Esophagus muscularis mucosa (tissue), 4 donors: ENCODE measurements at regions not wholly inside any gene's neighbourhood (a gene's known extent, or its start where the extent isn't known, plus 50 kb on each side); places are given as distances from the start of the nearest gene placed in this dataset.

Experiments
- DNase-seq: peaks from one replicate; pipeline ENCODE4 v3.0.0-alpha.2; 2017; ENCODE audit errors: extremely low spot score
- H3K27ac ChIP-seq, 4 donors: fragments of 200-600 bp; sonication (generic); replicated peaks in 1 of 4; 1 replicate in 3 of 4; 2 replicates in 1 of 4; pipeline ENCODE4 v1.5.1; 2016 to 2019; ENCODE audit warnings: mild to moderate bottlenecking in 1 of 4
- H3K27me3 ChIP-seq, 4 donors: fragments of 200-600 bp; sonication (generic); one replicate each; pipeline versions ENCODE4 v1.5.1 to v1.6.0; 2016 to 2019
- H3K36me3 ChIP-seq, 4 donors: fragments of 200-600 bp; sonication (generic); one replicate each; pipeline ENCODE4 v1.5.1; 2016 to 2019
- H3K4me1 ChIP-seq, 4 donors: fragments of 200-600 bp; sonication (generic); one replicate each; pipeline ENCODE4 v1.5.1; 2016 to 2019
- H3K4me3 ChIP-seq, 4 donors: fragments of 200-600 bp; sonication (generic); 1 replicate in 2 of 4; 2 replicates in 2 of 4; pipeline ENCODE4 v1.5.1; 2016 to 2019; ENCODE audit warnings: mild to moderate bottlenecking in 4 of 4, moderate library complexity in 1 of 4
- H3K9me3 ChIP-seq, 4 donors: fragments of 200-600 bp; sonication (generic); 1 replicate in 3 of 4; 2 replicates in 1 of 4; pipeline ENCODE4 v1.5.1; 2016 to 2019
- EP300 ChIP-seq: sonication (generic); formaldehyde crosslinking; IDR thresholded peaks from one replicate; pipeline ENCODE4 v1.6.1; 2017; ENCODE audit warnings: antibody characterized with exemption
- POLR2A ChIP-seq: fragments of 450-650 bp; IDR thresholded peaks from one replicate; pipeline ENCODE4 v1.6.1; 2017; ENCODE audit warnings: antibody characterized with exemption, moderate library complexity, mild to moderate bottlenecking, low read depth
- POLR2AphosphoS5 ChIP-seq, 2 donors: sonication (generic); formaldehyde crosslinking; IDR thresholded peaks; one replicate each; pipeline ENCODE4 v1.6.1; 2017; ENCODE audit warnings: antibody characterized with exemption in 2 of 2
- WGBS: methylation state at CpG from one replicate; pipeline ENCODE4 v1.1.5; 2018; 5-methylcytosine and 5-hydroxymethylcytosine counted together
- intact Hi-C: fragments of 100-400 bp; cut with DNase I; formaldehyde crosslinking; loops from one replicate; pipeline ENCODE4 v1.15.1; 2023
- TF ChIP-seq, protein P1 (sequence below), 3 experiments: fragments of 200-600 bp in 2 of 3; fragments of 450-650 bp in 1 of 3; sonication (generic) in 2 of 3; IDR thresholded peaks; one replicate each; pipeline ENCODE4 v1.5.1; 2017 to 2019; ENCODE audit warnings: antibody characterized with exemption in 3 of 3, mild to moderate bottlenecking in 2 of 3, moderate library complexity in 1 of 3

DNA sequence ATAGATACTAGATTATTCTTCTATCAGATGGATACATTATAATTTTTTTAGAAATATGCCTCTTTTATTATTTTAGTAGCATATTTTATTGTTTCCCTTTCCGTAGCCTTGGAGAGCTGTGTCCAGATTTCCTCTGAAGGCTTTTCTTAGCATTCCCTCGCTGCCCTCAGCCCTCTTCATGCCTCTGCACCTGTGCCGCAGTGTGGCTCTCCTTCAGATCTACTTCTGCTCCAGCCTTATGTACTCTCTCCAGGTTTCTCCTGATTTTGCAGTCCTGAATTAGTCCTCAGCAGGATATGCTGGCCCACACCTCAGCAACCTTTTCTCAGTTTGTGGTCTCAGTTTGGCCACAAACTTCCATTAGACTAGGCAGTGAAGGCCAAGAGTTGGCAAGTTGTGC lies 1052.0 kb downstream of the TAF11L14 start:
- intact Hi-C loops = no loop called here
- no peak for DNase-seq
- no peaks in the 10 kb centered on the region for H3K27me3 ChIP-seq
- 87% methylated on average over 3 of the region's 3 CpGs for WGBS
- H3K4me3 ChIP-seq = no peak overlapping the region
- H3K36me3 ChIP-seq = no peaks in the 10 kb centered on the region
- H3K27ac ChIP-seq = no peak overlapping the region
- H3K4me1 ChIP-seq = no peaks in the 10 kb centered on the region
- TF ChIP-seq POLR2AphosphoS5 (IDR thresholded peaks at IDR 0.05) = no peak
- TF ChIP-seq, protein P1, sequence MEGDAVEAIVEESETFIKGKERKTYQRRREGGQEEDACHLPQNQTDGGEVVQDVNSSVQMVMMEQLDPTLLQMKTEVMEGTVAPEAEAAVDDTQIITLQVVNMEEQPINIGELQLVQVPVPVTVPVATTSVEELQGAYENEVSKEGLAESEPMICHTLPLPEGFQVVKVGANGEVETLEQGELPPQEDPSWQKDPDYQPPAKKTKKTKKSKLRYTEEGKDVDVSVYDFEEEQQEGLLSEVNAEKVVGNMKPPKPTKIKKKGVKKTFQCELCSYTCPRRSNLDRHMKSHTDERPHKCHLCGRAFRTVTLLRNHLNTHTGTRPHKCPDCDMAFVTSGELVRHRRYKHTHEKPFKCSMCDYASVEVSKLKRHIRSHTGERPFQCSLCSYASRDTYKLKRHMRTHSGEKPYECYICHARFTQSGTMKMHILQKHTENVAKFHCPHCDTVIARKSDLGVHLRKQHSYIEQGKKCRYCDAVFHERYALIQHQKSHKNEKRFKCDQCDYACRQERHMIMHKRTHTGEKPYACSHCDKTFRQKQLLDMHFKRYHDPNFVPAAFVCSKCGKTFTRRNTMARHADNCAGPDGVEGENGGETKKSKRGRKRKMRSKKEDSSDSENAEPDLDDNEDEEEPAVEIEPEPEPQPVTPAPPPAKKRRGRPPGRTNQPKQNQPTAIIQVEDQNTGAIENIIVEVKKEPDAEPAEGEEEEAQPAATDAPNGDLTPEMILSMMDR (IDR thresholded peaks at IDR 0.05) = no peak
- TF ChIP-seq POLR2A = no peak
- TF ChIP-seq EP300 = no peak
- no peaks in the 10 kb centered on the region for H3K9me3 ChIP-seq

DNA sequence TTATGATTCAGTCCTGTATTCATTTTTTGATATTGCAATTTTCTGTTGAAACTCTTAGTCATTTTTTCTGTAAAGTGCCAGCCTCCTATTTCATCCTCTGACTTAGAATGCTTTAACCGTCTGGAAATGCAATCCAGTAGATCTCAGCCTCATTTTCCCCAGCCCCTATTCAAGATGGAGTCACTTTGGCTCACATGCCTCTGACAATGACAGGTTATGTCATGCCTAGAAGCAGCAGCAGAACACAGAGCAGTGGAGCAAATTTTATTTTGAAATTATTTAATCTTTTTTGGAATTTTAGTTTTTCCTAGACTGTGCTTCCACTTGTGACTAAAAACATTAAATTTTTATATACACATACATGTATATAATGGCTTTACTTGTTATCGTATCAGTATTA lies 1053.2 kb downstream of the TAF11L14 start:
- Histone ChIP-seq H3K4me1 (no peaks in the 10 kb centered on the region), H3K9me3 (no peaks in the 10 kb centered on the region), H3K4me3 (no peak overlapping the region), H3K27ac (no peak overlapping the region), H3K27me3 (no peaks in the 10 kb centered on the region), H3K36me3 (no peaks in the 10 kb centered on the region)
- WGBS = 77% methylated on average over 2 of the region's 2 CpGs
- DNase-seq = no peak
- TF ChIP-seq POLR2A (no peak), POLR2AphosphoS5 (IDR thresholded peaks at IDR 0.05) (no peak)
- intact Hi-C loops = no loop called here

- TF ChIP-seq POLR2AphosphoS5 (IDR thresholded peaks at IDR 0.05) = no peak
- TF ChIP-seq, protein P1 (IDR thresholded peaks at IDR 0.05) = no peak
- no peak for TF ChIP-seq EP300
- TF ChIP-seq POLR2A = no peak
- WGBS = 62% methylated on average over 1 of the region's 1 CpG
- Histone ChIP-seq H3K27me3 (no peaks in the 10 kb centered on the region), H3K9me3 (no peaks in the 10 kb centered on the region), H3K4me1 (peaks cover 0 to 8% (median 6%) of the 10 kb centered on the region in 4 donors), H3K27ac (no peak overlapping the region), H3K4me3 (no peak overlapping the region), H3K36me3 (no peaks in the 10 kb centered on the region)
- intact Hi-C loops = no loop called here
- no peak for DNase-seq
Measured at GRCh38 chr5:18699681-18700080, 1065.4 kb downstream of the TAF11L14 start.

GRCh38 chr5:18702821-18703220 lies 1068.6 kb downstream of the TAF11L14 start:
- TF ChIP-seq POLR2A = no peak
- no peak for TF ChIP-seq EP300
- no peaks in the 10 kb centered on the region for H3K9me3 ChIP-seq
- intact Hi-C loops = no loop called here
- no peak for DNase-seq
- WGBS = 52% methylated on average over 1 of the region's 1 CpG
- H3K27ac ChIP-seq = no peak overlapping the region
- H3K36me3 ChIP-seq = no peaks in the 10 kb centered on the region
- H3K27me3 ChIP-seq = no peaks in the 10 kb centered on the region
- H3K4me3 ChIP-seq = no peak overlapping the region
- H3K4me1 ChIP-seq = peaks cover 0 to 8% (median 6%) of the 10 kb centered on the region in 4 donors

DNA sequence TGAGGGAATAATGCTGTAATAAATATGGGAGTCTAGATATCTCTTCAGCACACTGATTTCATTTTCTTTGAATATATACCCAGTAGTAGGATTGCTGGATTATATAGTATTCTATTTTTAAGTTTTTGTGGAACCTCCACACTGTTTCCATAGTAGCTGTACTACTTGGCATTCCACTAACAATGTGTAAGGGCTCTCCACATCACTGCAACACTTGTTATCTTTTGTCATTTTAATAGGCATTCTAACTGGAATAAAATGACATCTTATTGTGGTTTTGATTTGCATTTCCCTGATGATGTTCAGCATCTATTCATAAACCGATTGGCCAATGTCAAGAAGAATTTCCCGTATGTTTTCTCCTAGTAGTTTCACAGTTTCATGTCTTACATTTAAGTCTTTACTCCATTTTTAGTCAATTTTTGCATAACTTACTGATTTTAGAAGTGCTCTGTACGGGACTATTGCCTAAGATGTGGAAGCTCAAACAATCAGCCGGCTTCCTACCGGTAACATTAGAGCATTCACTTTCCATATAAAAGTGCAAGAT lies 1078.8 kb downstream of the TAF11L14 start:
- Histone ChIP-seq H3K9me3 (no peaks in the 10 kb centered on the region), H3K27me3 (no peaks in the 10 kb centered on the region), H3K4me1 (no peaks in the 10 kb centered on the region), H3K27ac (no peak overlapping the region), H3K4me3 (no peak overlapping the region), H3K36me3 (no peaks in the 10 kb centered on the region)
- TF ChIP-seq, protein P1 (IDR thresholded peaks at IDR 0.05) = no peak
- TF ChIP-seq POLR2A (no peak), POLR2AphosphoS5 (IDR thresholded peaks at IDR 0.05) (no peak), EP300 (no peak)
- DNase-seq = no peak
- intact Hi-C loops = no loop called here
- WGBS = 78% methylated on average over 5 of the region's 5 CpGs

- WGBS = 33% methylated on average over 1 of the region's 1 CpG
- no peak for TF ChIP-seq POLR2AphosphoS5 (IDR thresholded peaks at IDR 0.05)
- TF ChIP-seq POLR2A = no peak
- TF ChIP-seq, protein P1 (IDR thresholded peaks at IDR 0.05) = no peak
- TF ChIP-seq EP300 = no peak
- intact Hi-C loops = no loop called here
- no peak for DNase-seq
- Histone ChIP-seq H3K27me3 (no peaks in the 10 kb centered on the region), H3K4me1 (no peaks in the 10 kb centered on the region), H3K36me3 (no peaks in the 10 kb centered on the region), H3K27ac (no peak overlapping the region), H3K4me3 (no peak overlapping the region), H3K9me3 (no peaks in the 10 kb centered on the region)
Measured at GRCh38 chr5:18720002-18720401, 1085.7 kb downstream of the TAF11L14 start.
